ENCODE measurements at regions not wholly inside any gene's neighbourhood (a gene's known extent, or its start where the extent isn't known, plus 50 kb on each side); places are given as distances from the start of the nearest gene placed in this dataset.

- no peaks in the 10 kb centered on the region for H3K4me1 ChIP-seq (ENCODE audit: insufficient read depth, low read length)
- H3K4me3 ChIP-seq (ENCODE audit: low read length), result no peak overlapping the region
- no peaks in the 10 kb centered on the region for H3K27me3 ChIP-seq (ENCODE audit: insufficient read depth, low read length)
- H3K9me3 ChIP-seq (ENCODE audit: low read depth, low read length), result no peaks in the 10 kb centered on the region
Measured at GRCh38 chr9:29875547-29875946, 2302.3 kb upstream of the C9orf72 start.

- Histone ChIP-seq H3K27me3 (ENCODE audit: insufficient read depth, low read length) (no peaks in the 10 kb centered on the region), H3K4me1 (ENCODE audit: insufficient read depth, low read length) (no peaks in the 10 kb centered on the region), H3K4me3 (ENCODE audit: low read length) (no peak overlapping the region), H3K9me3 (ENCODE audit: low read depth, low read length) (peaks cover 17% of the 10 kb centered on the region)
Measured at GRCh38 chr9:29882767-29883166, 2309.5 kb upstream of the C9orf72 start.

- H3K4me1 ChIP-seq (ENCODE audit: insufficient read depth, low read length), result no peaks in the 10 kb centered on the region
- no peaks in the 10 kb centered on the region for H3K9me3 ChIP-seq (ENCODE audit: low read depth, low read length)
- no peak overlapping the region for H3K4me3 ChIP-seq (ENCODE audit: low read length)
Measured at GRCh38 chr9:29906065-29906464, 2332.8 kb upstream of the C9orf72 start.

GRCh38 chr9:29928072-29928471 lies 2354.8 kb upstream of the C9orf72 start:
- Histone ChIP-seq H3K4me3 (ENCODE audit: low read length) (no peak overlapping the region), H3K4me1 (ENCODE audit: insufficient read depth, low read length) (no peaks in the 10 kb centered on the region), H3K9me3 (ENCODE audit: low read depth, low read length) (no peaks in the 10 kb centered on the region), H3K27me3 (ENCODE audit: insufficient read depth, low read length) (no peaks in the 10 kb centered on the region)

More at GRCh38 chr9:29906065-29906464, 2332.8 kb upstream of the C9orf72 start:
- no peaks in the 10 kb centered on the region for H3K27me3 ChIP-seq (ENCODE audit: insufficient read depth, low read length)

GRCh38 chr9:29939559-29939958 lies 2366.3 kb upstream of the C9orf72 start:
- Histone ChIP-seq H3K27me3 (ENCODE audit: insufficient read depth, low read length) (no peaks in the 10 kb centered on the region), H3K9me3 (ENCODE audit: low read depth, low read length) (no peaks in the 10 kb centered on the region), H3K4me1 (ENCODE audit: insufficient read depth, low read length) (no peaks in the 10 kb centered on the region), H3K4me3 (ENCODE audit: low read length) (no peak overlapping the region)

GRCh38 chr9:29945012-29945411 lies 2371.7 kb upstream of the C9orf72 start:
- no peaks in the 10 kb centered on the region for H3K4me1 ChIP-seq (ENCODE audit: insufficient read depth, low read length)
- H3K27me3 ChIP-seq (ENCODE audit: insufficient read depth, low read length), result no peaks in the 10 kb centered on the region
- no peak overlapping the region for H3K4me3 ChIP-seq (ENCODE audit: low read length)
- peaks cover 4% of the 10 kb centered on the region for H3K9me3 ChIP-seq (ENCODE audit: low read depth, low read length)

- no peak overlapping the region for H3K4me3 ChIP-seq (ENCODE audit: low read length)
- H3K4me1 ChIP-seq (ENCODE audit: insufficient read depth, low read length), result no peaks in the 10 kb centered on the region
- H3K27me3 ChIP-seq (ENCODE audit: insufficient read depth, low read length), result no peaks in the 10 kb centered on the region
- no peaks in the 10 kb centered on the region for H3K9me3 ChIP-seq (ENCODE audit: low read depth, low read length)
Measured at GRCh38 chr9:29958469-29958868, 2385.2 kb upstream of the C9orf72 start.

GRCh38 chr9:29965834-29966233 lies 2392.6 kb upstream of the C9orf72 start:
- Histone ChIP-seq H3K4me3 (ENCODE audit: low read length) (no peak overlapping the region), H3K9me3 (ENCODE audit: low read depth, low read length) (no peaks in the 10 kb centered on the region), H3K4me1 (ENCODE audit: insufficient read depth, low read length) (no peaks in the 10 kb centered on the region), H3K27me3 (ENCODE audit: insufficient read depth, low read length) (no peaks in the 10 kb centered on the region)

GRCh38 chr9:29966247-29966646 lies 2393.0 kb upstream of the C9orf72 start:
- no peaks in the 10 kb centered on the region for H3K4me1 ChIP-seq (ENCODE audit: insufficient read depth, low read length)
- no peaks in the 10 kb centered on the region for H3K27me3 ChIP-seq (ENCODE audit: insufficient read depth, low read length)
- H3K4me3 ChIP-seq (ENCODE audit: low read length), result no peak overlapping the region
- no peaks in the 10 kb centered on the region for H3K9me3 ChIP-seq (ENCODE audit: low read depth, low read length)

- H3K4me1 ChIP-seq (ENCODE audit: insufficient read depth, low read length), result no peaks in the 10 kb centered on the region
- no peak overlapping the region for H3K4me3 ChIP-seq (ENCODE audit: low read length)
- no peaks in the 10 kb centered on the region for H3K9me3 ChIP-seq (ENCODE audit: low read depth, low read length)
- no peaks in the 10 kb centered on the region for H3K27me3 ChIP-seq (ENCODE audit: insufficient read depth, low read length)
Measured at GRCh38 chr9:29968831-29969230, 2395.6 kb upstream of the C9orf72 start.

GRCh38 chr9:29969408-29969807 lies 2396.1 kb upstream of the C9orf72 start:
- no peaks in the 10 kb centered on the region for H3K4me1 ChIP-seq (ENCODE audit: insufficient read depth, low read length)
- H3K27me3 ChIP-seq (ENCODE audit: insufficient read depth, low read length), result no peaks in the 10 kb centered on the region
- no peak overlapping the region for H3K4me3 ChIP-seq (ENCODE audit: low read length)
- no peaks in the 10 kb centered on the region for H3K9me3 ChIP-seq (ENCODE audit: low read depth, low read length)

- no peaks in the 10 kb centered on the region for H3K9me3 ChIP-seq (ENCODE audit: low read depth, low read length)
- H3K27me3 ChIP-seq (ENCODE audit: insufficient read depth, low read length), result no peaks in the 10 kb centered on the region
- no peak overlapping the region for H3K4me3 ChIP-seq (ENCODE audit: low read length)
- H3K4me1 ChIP-seq (ENCODE audit: insufficient read depth, low read length), result no peaks in the 10 kb centered on the region
Measured at GRCh38 chr9:29969856-29970647, 2396.8 kb upstream of the C9orf72 start.

GRCh38 chr9:29974197-29974596 lies 2400.9 kb upstream of the C9orf72 start:
- Histone ChIP-seq H3K4me3 (ENCODE audit: low read length) (no peak overlapping the region), H3K4me1 (ENCODE audit: insufficient read depth, low read length) (no peaks in the 10 kb centered on the region), H3K27me3 (ENCODE audit: insufficient read depth, low read length) (no peaks in the 10 kb centered on the region), H3K9me3 (ENCODE audit: low read depth, low read length) (no peaks in the 10 kb centered on the region)

- H3K27me3 ChIP-seq (ENCODE audit: insufficient read depth, low read length), result no peaks in the 10 kb centered on the region
- H3K9me3 ChIP-seq (ENCODE audit: low read depth, low read length), result no peaks in the 10 kb centered on the region
- no peaks in the 10 kb centered on the region for H3K4me1 ChIP-seq (ENCODE audit: insufficient read depth, low read length)
- no peak overlapping the region for H3K4me3 ChIP-seq (ENCODE audit: low read length)
Measured at GRCh38 chr9:29976981-29977380, 2403.7 kb upstream of the C9orf72 start.

GRCh38 chr9:29981013-29981412 lies 2403.4 kb upstream of the ACO1 start:
- no peaks in the 10 kb centered on the region for H3K9me3 ChIP-seq (ENCODE audit: low read depth, low read length)
- no peaks in the 10 kb centered on the region for H3K27me3 ChIP-seq (ENCODE audit: insufficient read depth, low read length)
- H3K4me3 ChIP-seq (ENCODE audit: low read length), result no peak overlapping the region
- H3K4me1 ChIP-seq (ENCODE audit: insufficient read depth, low read length), result no peaks in the 10 kb centered on the region

GRCh38 chr9:29999645-30000044 lies 2384.8 kb upstream of the ACO1 start:
- Histone ChIP-seq H3K27me3 (ENCODE audit: insufficient read depth, low read length) (no peaks in the 10 kb centered on the region), H3K9me3 (ENCODE audit: low read depth, low read length) (no peaks in the 10 kb centered on the region), H3K4me1 (ENCODE audit: insufficient read depth, low read length) (no peaks in the 10 kb centered on the region), H3K4me3 (ENCODE audit: low read length) (no peak overlapping the region)
